H1 (cell line): ENCODE measurements at regions not wholly inside any gene's neighbourhood (a gene's known extent, or its start where the extent isn't known, plus 50 kb on each side); places are given as distances from the start of the nearest gene placed in this dataset.

Experiments used
- CTCF ChIA-PET: fragments of 300-600 bp; sonication (Branson Sonifier 250); formaldehyde crosslinking; loops from one replicate; lab custom pipeline; 2021; ENCODE audit not compliant: partially characterized antibody; lab: Charles Lee
- POLR2A ChIA-PET: fragments of 300-600 bp; sonication (Branson Sonifier 250); formaldehyde crosslinking; loops from one replicate; lab custom pipeline; 2021; ENCODE audit warnings: inconsistent platforms; ENCODE audit not compliant: partially characterized antibody; lab: Charles Lee
- DNase-seq, 2 experiments: peaks; one replicate each; pipeline versions ENCODE4 v3.0.0 to v3.0.0-alpha.2; 2010 to 2022; ENCODE audit warnings: low spot score in 2 of 2, low read depth in 1 of 2, mixed read lengths in 1 of 2
- FAIRE-seq: peaks from 2 replicates; lab custom pipeline; 2011; peaks lifted over from hg19 to GRCh38; lab: Jason Lieb, UNC
- H2AFZ ChIP-seq: 2 replicates; pipeline ENCODE4 v1.8.1; 2012; ENCODE audit warnings: low read length, inconsistent platforms
- H2AK5ac ChIP-seq: 2 replicates; pipeline ENCODE4 v1.6.1; 2013; ENCODE audit warnings: low read depth, low read length
- H2BK120ac ChIP-seq: replicated peaks from 2 replicates; pipeline ENCODE3; 2013; ENCODE audit warnings: low read depth, low read length, inconsistent platforms
- H2BK12ac ChIP-seq: 2 replicates; pipeline ENCODE4 v1.6.1; 2013; ENCODE audit warnings: low read depth, low read length
- H2BK15ac ChIP-seq: 2 replicates; pipeline ENCODE4 v1.6.1; 2013; ENCODE audit warnings: low read length
- H2BK20ac ChIP-seq: 2 replicates; pipeline ENCODE4 v1.6.1; 2013; ENCODE audit warnings: low read length
- H2BK5ac ChIP-seq: 2 replicates; pipeline ENCODE4 v1.6.1; 2013; ENCODE audit warnings: low read depth, low read length
- H3K14ac ChIP-seq: 2 replicates; pipeline ENCODE4 v1.6.1; 2013; ENCODE audit warnings: inconsistent platforms; ENCODE audit not compliant: insufficient read length
- H3K18ac ChIP-seq: 2 replicates; pipeline ENCODE4 v1.6.1; 2013; ENCODE audit warnings: low read length; ENCODE audit errors: extremely low read depth
- H3K23ac ChIP-seq: 2 replicates; pipeline ENCODE4 v1.6.1; 2013; ENCODE audit warnings: inconsistent platforms; ENCODE audit not compliant: insufficient read length
- H3K23me2 ChIP-seq: 2 replicates; pipeline ENCODE4 v1.6.1; 2013; ENCODE audit warnings: low read depth, low read length
- H3K27ac ChIP-seq: 2 replicates; pipeline ENCODE4 v1.6.1; 2011; ENCODE audit warnings: low read depth, low read length, inconsistent platforms
- H3K27me3 ChIP-seq, 4 experiments: replicated peaks in 1 of 4; 1 replicate in 1 of 4; 2 replicates in 3 of 4; pipeline versions ENCODE4 v1.6.1 to v1.8.1; 2011 to 2013; ENCODE audit warnings: low read length in 3 of 4, mild to moderate bottlenecking in 3 of 4, inconsistent platforms in 2 of 4, mixed read lengths in 2 of 4, moderate library complexity in 1 of 4; ENCODE audit not compliant: control insufficient read depth in 3 of 4, insufficient read depth in 3 of 4; ENCODE audit errors: extremely low read depth in 1 of 4
- H3K36me3 ChIP-seq, 4 experiments: 2 replicates each; pipeline versions ENCODE4 v1.6.1 to v1.8.1; 2011 to 2013; ENCODE audit warnings: mild to moderate bottlenecking in 4 of 4, low read length in 3 of 4, moderate library complexity in 2 of 4, control low read depth in 1 of 4, inconsistent platforms in 1 of 4; ENCODE audit not compliant: insufficient read depth in 4 of 4, control insufficient read depth in 2 of 4
- H3K4ac ChIP-seq: replicated peaks from 2 replicates; pipeline ENCODE3; 2013; ENCODE audit warnings: low read length, low read depth, mixed read lengths, inconsistent platforms; ENCODE audit not compliant: insufficient read length
- H3K4me1 ChIP-seq, 4 experiments: replicated peaks in 1 of 4; 1 replicate in 1 of 4; 2 replicates in 3 of 4; pipeline versions ENCODE4 v1.6.1 to v1.8.1; 2011 to 2013; ENCODE audit warnings: low read length in 3 of 4, inconsistent platforms in 2 of 4, mixed read lengths in 1 of 4; ENCODE audit not compliant: insufficient read depth in 4 of 4, control insufficient read depth in 3 of 4
- H3K4me2 ChIP-seq, 2 experiments: 2 replicates each; pipeline versions ENCODE4 v1.6.1 to v1.8.1; 2011 to 2013; ENCODE audit warnings: low read depth in 2 of 2, low read length in 2 of 2, control low read depth in 1 of 2, inconsistent platforms in 1 of 2, mild to moderate bottlenecking in 1 of 2; ENCODE audit not compliant: insufficient read depth in 1 of 2
- H3K4me3 ChIP-seq, 4 experiments: fragments of 200-600, 300-600 bp in 1 of 4; sonication (generic), shearing (Covaris generic), sonication (Bioruptor Twin) in 1 of 4; 2 replicates each; pipeline versions ENCODE4 v1.5.1 to v1.8.1; 2011 to 2016; ENCODE audit warnings: low read length in 4 of 4, low read depth in 3 of 4, control low read depth in 2 of 4, inconsistent platforms in 2 of 4, mild to moderate bottlenecking in 2 of 4, mixed read lengths in 1 of 4, moderate library complexity in 1 of 4; ENCODE audit not compliant: insufficient read depth in 2 of 4; ENCODE audit errors: extremely low read depth in 1 of 4
- H3K56ac ChIP-seq: replicated peaks from 2 replicates; pipeline ENCODE3; 2013; ENCODE audit warnings: low read depth, mild to moderate bottlenecking, mixed read lengths, low read length, inconsistent platforms; ENCODE audit not compliant: insufficient read length
- H3K79me1 ChIP-seq: 2 replicates; pipeline ENCODE4 v1.6.1; 2013; ENCODE audit warnings: low read depth, low read length, control low read depth
- H3K79me2 ChIP-seq, 2 experiments: 2 replicates each; pipeline versions ENCODE4 v1.6.1 to v1.8.1; 2012 to 2013; ENCODE audit warnings: low read length in 2 of 2, mild to moderate bottlenecking in 2 of 2, inconsistent platforms in 1 of 2; ENCODE audit not compliant: insufficient read depth in 2 of 2, control insufficient read depth in 1 of 2
- H3K9ac ChIP-seq, 4 experiments: replicated peaks in 1 of 4; 1 replicate in 1 of 4; 2 replicates in 3 of 4; pipeline versions ENCODE4 v1.6.1 to v1.8.1; 2011 to 2013; ENCODE audit warnings: low read depth in 3 of 4, low read length in 3 of 4, control low read depth in 2 of 4, mild to moderate bottlenecking in 2 of 4, moderate library complexity in 2 of 4, inconsistent platforms in 1 of 4; ENCODE audit errors: extremely low read depth in 1 of 4
- H3K9me3 ChIP-seq, 2 experiments: 2 replicates each; pipeline versions ENCODE4 v1.6.1 to v1.8.1; 2012 to 2013; ENCODE audit warnings: mild to moderate bottlenecking in 2 of 2, moderate library complexity in 2 of 2, control low read depth in 1 of 2, inconsistent platforms in 1 of 2, low read depth in 1 of 2, low read length in 1 of 2, mixed read lengths in 1 of 2; ENCODE audit not compliant: insufficient read depth in 2 of 2
- H4K20me1 ChIP-seq, 2 experiments: replicated peaks in 1 of 2; 2 replicates each; pipeline versions ENCODE3 to v1.8.1; 2011 to 2013; ENCODE audit warnings: inconsistent platforms in 2 of 2, low read length in 2 of 2, mild to moderate bottlenecking in 1 of 2; ENCODE audit not compliant: insufficient read depth in 2 of 2, control insufficient read depth in 1 of 2
- H4K5ac ChIP-seq: 2 replicates; pipeline ENCODE4 v1.6.1; 2013; ENCODE audit warnings: low read length, low read depth, mixed read lengths, inconsistent platforms; ENCODE audit not compliant: insufficient read length
- H4K8ac ChIP-seq: 2 replicates; pipeline ENCODE4 v1.8.0; 2013; ENCODE audit warnings: mild to moderate bottlenecking, moderate library complexity, low read length, inconsistent platforms; ENCODE audit not compliant: insufficient read depth; ENCODE audit errors: extremely low read depth
- H4K91ac ChIP-seq: replicated peaks from 2 replicates; pipeline ENCODE3; 2013; ENCODE audit warnings: low read length, mixed read lengths, inconsistent platforms; ENCODE audit not compliant: insufficient read length
- CBX8 ChIP-seq: fragments of 300-800, 300-1000 bp; sonication (generic); IDR thresholded peaks from 2 replicates; pipeline ENCODE4 v1.7.1; 2016; ENCODE audit warnings: low read depth, low read length, borderline replicate concordance
- HDAC6 ChIP-seq: IDR thresholded peaks from one replicate; pipeline ENCODE4 v1.7.1; 2012; ENCODE audit warnings: low read depth, mild to moderate bottlenecking, inconsistent platforms, low read length, moderate library complexity
- KDM1A ChIP-seq: fragments of 200-600, 300-600 bp; sonication (generic); IDR thresholded peaks from 2 replicates; pipeline ENCODE4 v1.7.1; 2016; ENCODE audit warnings: mild to moderate bottlenecking, low read length, borderline replicate concordance
- NANOG ChIP-seq: IDR thresholded peaks from 2 replicates; pipeline ENCODE4 v1.6.1; 2011; ENCODE audit warnings: low read length, low read depth, mild to moderate bottlenecking, inconsistent platforms; ENCODE audit not compliant: insufficient read depth, poor library complexity, severe bottlenecking
- RNF2 ChIP-seq: fragments of 200-900, 300-1000 bp; sonication (generic); IDR thresholded peaks from 2 replicates; pipeline ENCODE4 v1.7.1; 2016; ENCODE audit warnings: borderline replicate concordance, low read depth, mild to moderate bottlenecking, antibody characterized with exemption, low read length; ENCODE audit not compliant: poor library complexity, severe bottlenecking; ENCODE audit errors: missing control alignments
- SAP30 ChIP-seq: fragments of 300-600 bp; sonication (generic); IDR thresholded peaks from 2 replicates; pipeline ENCODE4 v1.7.1; 2012; ENCODE audit warnings: low read length, moderate library complexity, mild to moderate bottlenecking, inconsistent platforms; ENCODE audit not compliant: insufficient read depth, insufficient replicate concordance
- SP4 ChIP-seq: IDR thresholded peaks from 2 replicates; pipeline ENCODE4 v1.6.1; 2012; ENCODE audit warnings: low read length, inconsistent platforms
- SRF ChIP-seq: IDR thresholded peaks from 2 replicates; pipeline ENCODE4 v1.6.1; 2011; ENCODE audit warnings: mild to moderate bottlenecking, low read depth, low read length, moderate library complexity
- WGBS, 2 experiments: shearing (Covaris generic) in 1 of 2; methylation state at CpG; one replicate each; pipeline versions ENCODE4 v1.1.6 to v1.1.7; 2013 to 2015; ENCODE audit warnings: low lambda C conversion rate in 2 of 2, mixed read lengths in 2 of 2, inconsistent platforms in 1 of 2, low coverage in 1 of 2, missing lambda C conversion rate in 1 of 2; ENCODE audit not compliant: insufficient replicate concordance in 2 of 2, insufficient coverage in 1 of 2, insufficient read length in 1 of 2; ENCODE audit errors: extremely low coverage in 1 of 2, missing lambda C conversion rate in 1 of 2; 5-methylcytosine and 5-hydroxymethylcytosine counted together

DNA sequence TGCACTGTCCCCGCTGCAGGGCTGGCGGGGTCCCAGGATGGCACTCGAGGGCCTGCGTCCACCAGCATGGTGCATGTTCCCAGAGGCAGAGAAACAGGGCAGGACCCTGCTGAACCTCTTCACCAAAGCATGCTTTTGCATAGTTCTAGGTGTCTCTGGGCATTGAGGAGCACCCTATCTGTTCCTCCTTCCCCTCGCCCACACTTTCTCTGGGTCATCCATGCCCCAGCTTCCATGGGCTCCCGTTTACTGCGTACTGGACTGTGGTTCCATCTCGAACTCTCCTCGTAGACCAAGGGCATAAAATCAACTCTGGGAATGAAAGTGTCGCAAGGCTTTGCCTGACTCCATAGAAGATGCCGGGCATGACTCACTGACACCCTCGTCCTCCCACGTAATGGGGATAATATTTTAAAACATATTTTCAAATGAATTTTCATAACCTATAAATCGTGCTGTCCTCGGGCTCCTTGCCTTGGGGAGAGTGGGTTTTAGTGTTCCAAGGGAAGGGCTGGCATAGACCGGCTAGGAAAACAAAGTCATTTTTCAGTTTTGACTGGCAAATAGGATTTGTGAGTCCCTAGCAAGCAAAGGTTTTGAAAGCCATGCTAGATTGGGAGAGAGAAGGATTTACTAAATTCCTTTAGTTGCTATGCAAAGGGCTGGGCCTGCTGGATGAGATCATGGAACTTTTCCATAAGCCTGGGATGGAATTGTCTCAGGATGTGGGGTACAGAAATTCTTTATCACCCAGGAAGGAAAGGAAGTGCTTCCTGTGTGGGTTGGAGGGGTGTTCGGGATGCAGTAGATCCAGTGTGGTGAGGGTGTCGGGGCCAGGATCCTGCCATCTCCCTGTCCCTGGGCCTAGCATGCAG is 498.7 kb upstream of the MKI67 start:
- H3K27ac ChIP-seq, result no peak overlapping the region
- H2BK5ac ChIP-seq, result peak overlapping the region; percentile 81; the same call in 1 of the 2 replicates
- no peak overlapping the region for H3K56ac ChIP-seq
- H3K23ac ChIP-seq, result no peak overlapping the region
- no peak overlapping the region for H3K4me2 ChIP-seq
- H3K27me3 ChIP-seq, result no peaks in the 10 kb centered on the region
- H3K4me3 ChIP-seq, result no peak overlapping the region
- ChIA-PET POLR2A (no interaction called here), CTCF (interaction anchor here (1.6 kb wide), 1 partner anchor 9 kb away, joined by 5 read pairs; no protein-coding TSS in a partner anchor)
- H2BK12ac ChIP-seq, result peak overlapping the region; percentile 95
- H4K20me1 ChIP-seq, result no peaks in the 10 kb centered on the region
- no peaks in the 10 kb centered on the region for H3K79me2 ChIP-seq
- 0 out of 2 replicates have a peak overlapping the region, but pooled peaks have one; percentile 72 for H2BK15ac ChIP-seq
- H3K4ac ChIP-seq, result no peak overlapping the region
- no peaks in the 10 kb centered on the region for H3K9me3 ChIP-seq
- no peak overlapping the region; the same call in 1 of the 2 replicates for H3K18ac ChIP-seq
- H3K4me1 ChIP-seq, result peaks cover 0 to 6% (median 3%) of the 10 kb centered on the region in 4 experiments; a peak in 3 of 7 replicates
- peak overlapping the region; percentile 80; the same call in 1 of the 2 replicates for H2BK20ac ChIP-seq
- H2AK5ac ChIP-seq, result peak overlapping the region; percentile 75; the same call in 1 of the 2 replicates
- H2BK120ac ChIP-seq, result peak overlapping the region; percentile 36
- H4K8ac ChIP-seq, result no peak overlapping the region
- H3K79me1 ChIP-seq, result no peaks in the 10 kb centered on the region
- 94% methylated on average over 16 of the region's 18 CpGs; no CpG with 5 or more reads in 1 of the 2 experiments for WGBS, 2 experiments
- no peaks in the 10 kb centered on the region for H3K36me3 ChIP-seq
- H2AFZ ChIP-seq, result no peak overlapping the region
- H3K9ac ChIP-seq, result no peak overlapping the region
- H4K91ac ChIP-seq, result peak overlapping the region; percentile 85
- H3K14ac ChIP-seq, result no peak overlapping the region
- DNase-seq (no peak), FAIRE-seq (no peak)
- no peak overlapping the region for H4K5ac ChIP-seq
- H3K23me2 ChIP-seq, result no peaks in the 10 kb centered on the region
- TF ChIP-seq KDM1A, result no peak
- TF ChIP-seq NANOG, result no peak
- TF ChIP-seq SAP30, result no peak
- no peak for TF ChIP-seq CBX8
- TF ChIP-seq SP4, result no peak
- no peak for TF ChIP-seq SRF
- no peak for TF ChIP-seq HDAC6
- TF ChIP-seq RNF2, result no peak
